ENCODE measurements at regions not wholly inside any gene's neighbourhood (a gene's known extent, or its start where the extent isn't known, plus 50 kb on each side); places are given as distances from the start of the nearest gene placed in this dataset.

DNA sequence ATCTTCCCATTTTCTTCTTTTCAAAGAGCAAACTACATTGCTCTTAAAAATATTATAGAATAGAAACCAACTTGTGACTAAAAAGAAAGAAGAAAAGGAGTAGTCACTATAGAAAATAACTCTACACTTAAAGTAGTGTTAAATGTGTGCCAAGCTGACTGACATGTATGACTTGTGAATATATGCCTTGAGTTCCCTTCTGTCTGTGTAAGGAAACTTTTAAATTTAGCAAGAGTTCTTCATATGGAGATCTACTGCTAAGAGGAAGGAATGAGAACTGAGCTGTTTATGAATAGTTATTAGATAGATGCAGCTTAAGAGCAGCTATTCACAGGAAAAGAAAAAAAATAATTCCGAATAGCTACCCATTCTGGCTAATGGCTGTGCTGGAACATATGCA, 1221.7 kb upstream of the ZEB2 start:
- TF ChIP-seq, protein P1, sequence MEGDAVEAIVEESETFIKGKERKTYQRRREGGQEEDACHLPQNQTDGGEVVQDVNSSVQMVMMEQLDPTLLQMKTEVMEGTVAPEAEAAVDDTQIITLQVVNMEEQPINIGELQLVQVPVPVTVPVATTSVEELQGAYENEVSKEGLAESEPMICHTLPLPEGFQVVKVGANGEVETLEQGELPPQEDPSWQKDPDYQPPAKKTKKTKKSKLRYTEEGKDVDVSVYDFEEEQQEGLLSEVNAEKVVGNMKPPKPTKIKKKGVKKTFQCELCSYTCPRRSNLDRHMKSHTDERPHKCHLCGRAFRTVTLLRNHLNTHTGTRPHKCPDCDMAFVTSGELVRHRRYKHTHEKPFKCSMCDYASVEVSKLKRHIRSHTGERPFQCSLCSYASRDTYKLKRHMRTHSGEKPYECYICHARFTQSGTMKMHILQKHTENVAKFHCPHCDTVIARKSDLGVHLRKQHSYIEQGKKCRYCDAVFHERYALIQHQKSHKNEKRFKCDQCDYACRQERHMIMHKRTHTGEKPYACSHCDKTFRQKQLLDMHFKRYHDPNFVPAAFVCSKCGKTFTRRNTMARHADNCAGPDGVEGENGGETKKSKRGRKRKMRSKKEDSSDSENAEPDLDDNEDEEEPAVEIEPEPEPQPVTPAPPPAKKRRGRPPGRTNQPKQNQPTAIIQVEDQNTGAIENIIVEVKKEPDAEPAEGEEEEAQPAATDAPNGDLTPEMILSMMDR (conservative IDR thresholded peaks at IDR 0.05), result no peak
- no peak for TF ChIP-seq EZH2 (IDR thresholded peaks at IDR 0.05; ENCODE audit: low read depth)
